GM18867 (cell line): ENCODE measurements at regions not wholly inside any gene's neighbourhood (a gene's known extent, or its start where the extent isn't known, plus 50 kb on each side); places are given as distances from the start of the nearest gene placed in this dataset.
"Not testable (repeated sequence)": the region's sequence is repeated elsewhere in the genome, so short reads cannot be mapped to it uniquely, and the experiment has no call there.

Experiments
- ATAC-seq: cut with Tn5 transposase; IDR thresholded peaks from one replicate; pipeline ENCODE4 v1.9.1; 2021; ENCODE audit warnings: mild to moderate bottlenecking, moderate library complexity; ENCODE audit not compliant: unreplicated experiment

DNA sequence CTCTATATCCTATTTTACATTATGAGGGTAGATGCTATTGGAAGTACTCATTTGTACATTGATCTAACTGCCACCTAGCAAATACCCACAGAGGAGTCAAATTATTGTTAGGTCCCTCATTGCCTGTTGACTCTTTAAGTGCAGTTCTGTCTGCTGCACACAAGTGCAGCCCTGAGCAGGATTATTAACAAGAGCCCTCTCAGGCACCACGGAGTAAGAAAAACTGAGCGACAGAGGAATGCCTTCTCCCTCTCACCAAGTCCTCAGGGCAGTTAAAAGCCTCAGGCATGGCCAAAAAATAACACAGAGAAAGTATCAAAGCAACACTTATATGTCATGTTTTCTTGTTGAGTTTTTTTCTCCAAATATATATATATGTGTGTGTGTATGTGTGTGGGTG lies 340.0 kb upstream of the NRG3 start:
- ATAC-seq = no peak

DNA sequence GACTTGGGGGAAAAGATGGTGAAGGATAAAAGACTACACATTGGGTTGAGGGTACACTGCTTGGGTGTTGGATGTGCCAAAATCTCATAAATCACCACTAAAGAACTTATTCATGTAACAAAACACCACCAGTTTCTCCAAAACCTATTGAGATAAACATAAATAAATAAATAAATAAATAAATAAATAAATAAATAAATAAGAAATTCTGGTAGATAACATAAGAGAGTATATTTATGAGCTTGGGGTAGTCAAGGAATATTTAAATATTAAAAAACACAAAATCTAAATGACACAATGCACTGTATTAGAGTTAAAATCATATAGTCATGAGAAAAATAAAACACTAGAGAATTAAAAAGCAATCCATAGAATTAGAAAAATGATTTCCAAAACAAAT lies 333.5 kb upstream of the NRG3 start:
- ATAC-seq = no peak

GRCh38 chr10:81546243-81546642 lies 328.8 kb upstream of the NRG3 start:
- no peak for ATAC-seq

GRCh38 chr10:81548160-81548559 lies 326.8 kb upstream of the NRG3 start:
- ATAC-seq = no peak

DNA sequence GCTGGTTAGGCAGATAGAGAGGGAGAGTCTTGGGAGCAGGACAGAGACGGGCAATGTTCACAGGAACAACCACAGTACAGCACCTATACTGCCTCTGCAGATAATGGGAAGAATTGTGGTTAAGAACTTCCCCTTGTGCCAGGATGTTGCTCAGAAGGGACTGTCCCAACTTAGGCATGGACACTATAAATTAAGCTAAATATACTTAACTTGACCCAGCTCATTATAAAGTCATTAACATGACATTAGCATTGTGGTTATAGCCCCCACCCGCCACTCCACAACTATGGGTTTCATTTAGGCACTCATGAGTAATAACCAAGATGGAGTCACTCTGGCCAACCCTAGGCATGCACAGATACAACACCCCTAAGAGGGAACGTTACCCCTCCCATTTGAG lies 310.9 kb upstream of the NRG3 start:
- ATAC-seq = no peak

- ATAC-seq = no peak
These were observed 305.5 kb upstream of the NRG3 start for GRCh38 chr10:81569488-81569887.

- ATAC-seq = no peak
These were observed 304.6 kb upstream of the NRG3 start for GRCh38 chr10:81570349-81570748.

- ATAC-seq = no peak
These were observed 303.9 kb upstream of the NRG3 start for GRCh38 chr10:81570878-81571794.

DNA sequence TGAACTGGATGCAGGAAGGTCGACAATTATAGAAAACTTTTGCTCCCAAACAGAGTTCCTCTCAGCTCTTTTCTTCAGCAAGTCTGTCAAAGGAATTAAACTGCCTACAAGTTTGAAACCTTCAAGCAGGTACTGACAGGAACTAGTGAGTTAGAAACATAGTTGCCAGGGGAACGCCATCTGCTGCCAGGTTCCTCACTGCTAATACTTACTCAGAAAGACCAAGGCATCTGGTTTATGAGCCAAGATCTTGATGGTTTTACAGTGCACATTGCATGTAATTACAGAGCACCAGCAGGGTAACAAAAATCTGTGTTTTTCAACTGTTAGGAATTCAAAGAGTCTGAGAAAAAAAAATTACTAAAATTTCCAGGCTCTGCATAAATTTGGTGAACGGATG lies 300.0 kb upstream of the NRG3 start:
- no peak for ATAC-seq

- ATAC-seq = no peak
These were observed 298.7 kb upstream of the NRG3 start for GRCh38 chr10:81576336-81576735.

DNA sequence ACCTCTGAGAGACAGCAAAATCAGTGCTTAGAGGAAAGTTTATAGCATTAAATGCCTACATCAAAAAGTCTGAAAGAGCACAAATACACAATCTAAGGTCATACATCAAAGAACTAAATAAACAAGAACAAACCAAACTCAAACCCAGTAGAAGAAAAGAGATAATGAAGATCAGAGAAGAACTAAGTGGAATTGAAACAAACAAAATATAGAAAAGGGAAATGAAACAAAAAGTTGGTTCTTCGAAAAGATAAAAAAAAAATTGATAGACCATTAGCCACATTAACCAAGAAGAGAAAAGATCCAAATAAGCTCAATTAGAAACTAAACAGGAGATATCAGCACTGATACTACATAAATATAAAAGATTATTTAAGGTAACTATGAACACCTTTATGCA lies 280.0 kb upstream of the NRG3 start:
- ATAC-seq = no peak

GRCh38 chr10:81600185-81600584 lies 274.8 kb upstream of the NRG3 start:
- no peak for ATAC-seq

DNA sequence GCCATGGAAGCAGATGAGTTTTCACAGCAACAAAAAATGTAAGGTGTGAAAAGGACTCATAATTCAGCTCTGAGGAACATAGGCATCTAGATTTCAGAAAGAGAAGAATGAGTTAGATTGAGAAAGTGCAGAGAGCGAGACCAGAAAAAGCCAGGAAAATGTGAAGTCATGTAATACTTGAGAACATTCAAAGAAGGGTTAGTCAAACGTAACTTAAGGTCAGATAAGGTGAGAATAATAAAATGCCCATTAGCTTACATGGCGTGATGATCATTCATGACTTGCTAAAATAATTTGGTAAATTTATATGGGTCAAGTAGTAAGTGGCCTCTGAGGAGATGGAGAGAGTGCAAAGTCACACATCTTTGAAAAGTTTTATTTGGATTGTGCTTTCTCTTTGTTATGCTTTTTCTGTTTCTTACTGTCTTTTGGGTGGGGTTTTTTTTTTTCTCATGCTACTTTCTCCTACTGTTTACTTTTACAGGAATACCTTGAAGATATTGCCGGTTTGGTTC lies 271.8 kb upstream of the NRG3 start:
- no peak for ATAC-seq

GRCh38 chr10:81644485-81644884 lies 230.5 kb upstream of the NRG3 start:
- ATAC-seq = not testable (repeated sequence)

GRCh38 chr10:81655986-81656385 lies 219.0 kb upstream of the NRG3 start:
- ATAC-seq = no peak

GRCh38 chr10:81662837-81663236 lies 212.2 kb upstream of the NRG3 start:
- no peak for ATAC-seq

DNA sequence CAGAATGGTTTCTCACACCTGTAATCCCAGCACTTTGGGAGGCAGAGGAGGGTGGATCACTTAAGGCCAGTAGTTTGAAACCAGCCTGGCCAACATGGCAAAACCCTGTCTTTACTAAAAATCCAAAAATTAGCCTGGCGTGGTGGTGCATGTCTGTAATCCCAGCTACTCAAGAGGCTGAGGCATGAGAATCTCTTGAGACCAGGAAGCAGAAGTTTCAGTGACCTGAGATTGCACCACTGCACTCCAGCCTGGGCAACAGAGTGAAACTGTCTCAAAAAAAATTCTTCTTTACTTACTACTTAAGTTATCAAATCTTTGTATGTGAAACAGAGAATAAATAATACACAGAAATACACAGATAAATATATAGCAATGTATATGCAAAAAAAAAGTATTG lies 210.2 kb upstream of the NRG3 start:
- ATAC-seq = not testable (repeated sequence)

DNA sequence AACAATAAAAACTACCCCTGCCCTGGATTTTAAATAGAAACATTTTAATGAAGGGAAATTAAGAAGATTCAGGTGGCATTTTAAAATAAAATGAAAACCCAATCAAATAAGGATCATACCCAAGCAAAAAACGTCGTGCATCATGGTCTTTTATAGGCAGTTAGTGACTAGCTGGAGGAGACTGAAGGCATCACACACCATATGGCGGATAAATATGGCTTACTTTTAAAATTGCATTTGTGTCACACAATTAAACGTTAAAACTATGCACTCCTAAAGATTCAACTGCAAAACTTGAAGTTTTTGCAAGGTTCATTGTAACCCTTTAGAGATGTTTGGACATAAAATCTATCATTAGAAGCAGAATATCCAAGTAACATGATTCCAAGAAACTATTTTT lies 200.1 kb upstream of the NRG3 start:
- ATAC-seq = no peak

DNA sequence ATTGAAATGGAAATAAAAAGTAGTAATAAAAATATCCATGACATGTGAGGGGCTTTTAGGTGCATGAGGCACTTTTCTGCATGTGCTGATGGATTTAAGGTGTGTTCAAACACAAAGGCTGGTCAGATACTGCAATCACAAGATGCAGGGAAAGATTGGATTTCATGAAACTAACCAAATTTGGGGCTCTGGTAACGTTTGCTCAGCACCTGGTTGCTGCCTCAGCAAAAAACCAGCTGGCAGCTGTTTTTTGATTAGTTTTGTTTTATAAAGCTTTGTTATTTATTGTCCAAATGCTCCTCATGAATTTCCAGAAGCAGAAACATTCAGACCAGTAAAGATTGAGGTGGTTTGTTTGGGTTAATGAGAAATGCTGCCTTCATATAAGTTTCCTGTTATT lies 195.7 kb upstream of the NRG3 start:
- ATAC-seq = no peak

GRCh38 chr10:81680359-81680758 lies 194.6 kb upstream of the NRG3 start:
- ATAC-seq = no peak

- no peak for ATAC-seq
These were observed 186.5 kb upstream of the NRG3 start for GRCh38 chr10:81688459-81688858.

DNA sequence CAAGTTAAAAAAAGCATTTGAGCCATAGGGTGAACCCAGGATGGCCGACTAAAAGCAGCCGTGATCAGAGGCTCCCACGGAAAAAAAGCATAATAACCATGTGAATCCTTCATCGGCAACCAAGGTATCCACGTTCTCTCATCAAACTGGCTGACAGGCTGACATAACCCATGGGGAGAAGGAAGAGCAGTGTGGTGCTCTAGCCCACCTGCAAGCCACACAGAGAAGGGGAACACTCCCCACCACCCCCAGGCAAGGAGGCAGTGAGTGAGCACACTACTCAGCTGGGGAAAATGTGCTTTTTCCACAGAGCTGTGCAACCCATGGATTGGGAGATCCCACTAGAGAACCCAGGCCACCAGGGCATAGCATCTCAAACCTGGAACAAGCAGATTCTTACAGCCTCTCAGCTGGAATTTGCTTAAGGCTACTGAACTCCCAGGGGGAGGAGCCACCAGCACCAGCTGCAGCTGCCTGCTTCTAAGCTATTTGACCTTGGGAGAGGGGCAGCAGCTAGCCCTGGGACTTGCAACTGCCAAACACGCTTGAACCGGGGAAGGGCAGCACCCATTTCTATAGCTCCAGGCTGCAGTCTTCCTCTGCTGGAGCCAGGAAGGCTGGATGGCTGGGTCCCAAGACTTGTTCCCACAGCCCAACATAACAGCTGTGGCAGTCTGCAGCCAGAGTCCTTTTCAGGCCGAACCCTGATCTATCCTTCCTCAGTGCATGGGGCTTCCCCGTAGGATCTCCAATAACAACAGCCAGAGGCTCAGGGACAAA lies 178.2 kb upstream of the NRG3 start:
- ATAC-seq = no peak
